HEK293 (cell line): ENCODE measurements at regions not wholly inside any gene's neighbourhood (a gene's known extent, or its start where the extent isn't known, plus 50 kb on each side); places are given as distances from the start of the nearest gene placed in this dataset.

Experiments
- GLI4 ChIP-seq: fragments of 450-650 bp; formaldehyde crosslinking; IDR thresholded peaks from 2 replicates; pipeline ENCODE4 v1.5.1; 2016; ENCODE audit warnings: missing biosample characterization, missing genetic modification characterization
- KLF9 ChIP-seq: fragments of 450-650 bp; formaldehyde crosslinking; IDR thresholded peaks from 2 replicates; pipeline ENCODE4 v1.5.1; 2016; ENCODE audit warnings: missing biosample characterization, missing genetic modification characterization, low read depth
- MEIS1 ChIP-seq: sonication (generic); formaldehyde crosslinking; IDR thresholded peaks from 2 replicates; pipeline ENCODE4 v1.8.1; 2022; ENCODE audit warnings: missing genetic modification reagents, mild to moderate bottlenecking, borderline replicate concordance
- PRDM10 ChIP-seq: fragments of 450-650 bp; formaldehyde crosslinking; IDR thresholded peaks from 2 replicates; pipeline ENCODE4 v1.5.1; 2016; ENCODE audit warnings: missing biosample characterization, missing genetic modification characterization
- REST ChIP-seq: fragments of 450-650 bp; formaldehyde crosslinking; IDR thresholded peaks from 2 replicates; pipeline ENCODE4 v1.5.1; 2016; ENCODE audit warnings: missing biosample characterization, missing genetic modification characterization
- ZBTB7A ChIP-seq: fragments of 450-650 bp; formaldehyde crosslinking; IDR thresholded peaks from 2 replicates; pipeline ENCODE4 v1.5.1; 2016; ENCODE audit warnings: low read depth, missing biosample characterization, missing genetic modification characterization
- ZBTB8A ChIP-seq: fragments of 450-650 bp; formaldehyde crosslinking; IDR thresholded peaks from 2 replicates; pipeline ENCODE4 v1.5.1; 2016; ENCODE audit warnings: missing biosample characterization, missing genetic modification characterization
- ZNF311 ChIP-seq: fragments of 450-650 bp; formaldehyde crosslinking; IDR thresholded peaks from 2 replicates; pipeline ENCODE4 v1.5.1; 2017; ENCODE audit warnings: missing biosample characterization, missing genetic modification characterization, borderline replicate concordance
- ZNF791 ChIP-seq: fragments of 450-650 bp; formaldehyde crosslinking; IDR thresholded peaks from 2 replicates; pipeline ENCODE4 v1.5.1; 2016; ENCODE audit warnings: missing biosample characterization, missing genetic modification characterization
- TF ChIP-seq, protein P1 (sequence below): fragments of 450-650 bp; formaldehyde crosslinking; IDR thresholded peaks from 2 replicates; pipeline ENCODE4 v1.5.1; 2016; ENCODE audit warnings: missing biosample characterization, missing genetic modification characterization
- TF ChIP-seq, protein P2 (sequence below): fragments of 450-650 bp; formaldehyde crosslinking; IDR thresholded peaks from 2 replicates; pipeline ENCODE4 v1.5.1; 2016; ENCODE audit warnings: missing biosample characterization, missing genetic modification characterization

GRCh38 chr16:65621640-65622039, 499.8 kb upstream of the CDH11 start:
- TF ChIP-seq PRDM10 (tag by site-specific recombination) (no peak), REST (tag by site-specific recombination) (no peak), ZNF311 (tag by site-specific recombination) (no peak), MEIS1 (CRISPR knock-in tag) (no peak), ZBTB8A (no peak), ZBTB7A (tag by site-specific recombination) (no peak), KLF9 (no peak), GLI4 (tag by site-specific recombination) (no peak), ZNF791 (tag by site-specific recombination) (no peak)
- TF ChIP-seq, protein P1, sequence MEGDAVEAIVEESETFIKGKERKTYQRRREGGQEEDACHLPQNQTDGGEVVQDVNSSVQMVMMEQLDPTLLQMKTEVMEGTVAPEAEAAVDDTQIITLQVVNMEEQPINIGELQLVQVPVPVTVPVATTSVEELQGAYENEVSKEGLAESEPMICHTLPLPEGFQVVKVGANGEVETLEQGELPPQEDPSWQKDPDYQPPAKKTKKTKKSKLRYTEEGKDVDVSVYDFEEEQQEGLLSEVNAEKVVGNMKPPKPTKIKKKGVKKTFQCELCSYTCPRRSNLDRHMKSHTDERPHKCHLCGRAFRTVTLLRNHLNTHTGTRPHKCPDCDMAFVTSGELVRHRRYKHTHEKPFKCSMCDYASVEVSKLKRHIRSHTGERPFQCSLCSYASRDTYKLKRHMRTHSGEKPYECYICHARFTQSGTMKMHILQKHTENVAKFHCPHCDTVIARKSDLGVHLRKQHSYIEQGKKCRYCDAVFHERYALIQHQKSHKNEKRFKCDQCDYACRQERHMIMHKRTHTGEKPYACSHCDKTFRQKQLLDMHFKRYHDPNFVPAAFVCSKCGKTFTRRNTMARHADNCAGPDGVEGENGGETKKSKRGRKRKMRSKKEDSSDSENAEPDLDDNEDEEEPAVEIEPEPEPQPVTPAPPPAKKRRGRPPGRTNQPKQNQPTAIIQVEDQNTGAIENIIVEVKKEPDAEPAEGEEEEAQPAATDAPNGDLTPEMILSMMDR, result no peak
- TF ChIP-seq, protein P2, sequence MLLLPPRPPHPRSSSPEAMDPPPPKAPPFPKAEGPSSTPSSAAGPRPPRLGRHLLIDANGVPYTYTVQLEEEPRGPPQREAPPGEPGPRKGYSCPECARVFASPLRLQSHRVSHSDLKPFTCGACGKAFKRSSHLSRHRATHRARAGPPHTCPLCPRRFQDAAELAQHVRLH (tag by site-specific recombination), result no peak
